GM12875 (cell line): ENCODE measurements at regions not wholly inside any gene's neighbourhood (a gene's known extent, or its start where the extent isn't known, plus 50 kb on each side); places are given as distances from the start of the nearest gene placed in this dataset.

ENCODE experiments used
- H3K4me3 ChIP-seq: one replicate; pipeline ENCODE4 v1.5.1; 2011; ENCODE audit warnings: low read depth, low read length, control low read depth
- CTCF ChIP-seq: IDR thresholded peaks from 2 replicates; pipeline ENCODE4 v1.5.1; 2011; ENCODE audit warnings: low read depth, mild to moderate bottlenecking, control low read depth, inconsistent platforms, low read length, moderate library complexity, borderline replicate concordance; ENCODE audit not compliant: insufficient read depth

GRCh38 chr12:13609894-13610679 is 371.3 kb downstream of the GRIN2B start:
- no peak overlapping the region for H3K4me3 ChIP-seq
- no peak for TF ChIP-seq CTCF

GRCh38 chr12:13606290-13606689 is 375.1 kb downstream of the GRIN2B start:
- H3K4me3 ChIP-seq = no peak overlapping the region
- no peak for TF ChIP-seq CTCF

GRCh38 chr12:13603953-13604352 is 377.4 kb downstream of the GRIN2B start:
- no peak for TF ChIP-seq CTCF
- no peak overlapping the region for H3K4me3 ChIP-seq

GRCh38 chr12:13602172-13602571 is 379.2 kb downstream of the GRIN2B start:
- TF ChIP-seq CTCF = no peak

GRCh38 chr12:13599176-13599575 is 382.2 kb downstream of the GRIN2B start:
- no peak overlapping the region for H3K4me3 ChIP-seq
- TF ChIP-seq CTCF = no peak

More at GRCh38 chr12:13602172-13602571, 379.2 kb downstream of the GRIN2B start:
- no peak overlapping the region for H3K4me3 ChIP-seq

GRCh38 chr12:13597837-13598236 is 383.6 kb downstream of the GRIN2B start:
- TF ChIP-seq CTCF = no peak

GRCh38 chr12:13597166-13597565 is 384.2 kb downstream of the GRIN2B start:
- H3K4me3 ChIP-seq = no peak overlapping the region
- no peak for TF ChIP-seq CTCF

More at GRCh38 chr12:13597837-13598236, 383.6 kb downstream of the GRIN2B start:
- H3K4me3 ChIP-seq = no peak overlapping the region
